ENCODE measurements at regions not wholly inside any gene's neighbourhood (a gene's known extent, or its start where the extent isn't known, plus 50 kb on each side); places are given as distances from the start of the nearest gene placed in this dataset.

- Histone ChIP-seq H3K79me2 (ENCODE audit: insufficient read depth, low read length) (no peaks in the 10 kb centered on the region), H3F3A (ENCODE audit: low read depth) (no peaks in the 10 kb centered on the region), H3K36me3 (ENCODE audit: insufficient read depth, low read length) (no peaks in the 10 kb centered on the region), H4K20me1 (ENCODE audit: insufficient read depth, low read length, poor library complexity, severe bottlenecking) (no peaks in the 10 kb centered on the region), H3K9me2 (replicated peaks; ENCODE audit: low read depth, low read length) (no peaks in the 10 kb centered on the region), H3K4me3 (ENCODE audit: low read length, poor library complexity, severe bottlenecking) (no peak overlapping the region), H3K27me3 (ENCODE audit: insufficient read depth, low read length, poor library complexity, severe bottlenecking) (no peaks in the 10 kb centered on the region), H3K4me1 (ENCODE audit: insufficient read depth, low read length, poor library complexity, severe bottlenecking) (no peaks in the 10 kb centered on the region), H3K9ac (ENCODE audit: low read depth, low read length, poor library complexity, severe bottlenecking) (no peak overlapping the region), H3K9me3 (ENCODE audit: insufficient read depth, low read depth, low read length) (no peaks in the 10 kb centered on the region; the same call in 1 of the 2 replicates), H3K4me2 (ENCODE audit: low read depth, low read length, poor library complexity, severe bottlenecking) (no peak overlapping the region), H2AFZ (ENCODE audit: low read length) (no peak overlapping the region)
- TF ChIP-seq CTCF (conservative IDR thresholded peaks at IDR 0.05; ENCODE audit: low read length) (no peak), EZH2phosphoT487 (IDR thresholded peaks at IDR 0.05; ENCODE audit: borderline replicate concordance) (no peak)
Observed at GRCh38 chr10:121168545-121169216, 317.5 kb downstream of the WDR11 start.

DNA sequence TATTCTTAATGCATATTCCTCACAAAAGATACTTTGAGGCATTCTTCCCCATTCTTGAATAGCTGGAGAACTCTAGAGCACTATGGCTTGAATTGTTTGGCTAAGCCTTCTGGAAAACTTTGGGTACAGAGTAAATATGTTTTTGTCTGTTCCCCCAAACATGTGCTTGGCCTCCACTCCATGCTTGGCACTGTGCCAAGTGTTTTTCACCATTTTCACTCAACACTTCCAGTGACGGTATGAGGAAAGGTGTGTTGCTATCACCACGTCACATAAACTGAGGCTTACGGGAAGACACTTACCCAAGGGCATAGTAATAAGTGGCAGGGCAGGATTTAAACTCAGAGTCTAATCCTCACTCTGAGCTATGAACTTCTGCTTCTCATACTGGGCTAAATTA lies 318.2 kb downstream of the WDR11 start:
- no peak overlapping the region for H3K9ac ChIP-seq (ENCODE audit: low read depth, low read length, poor library complexity, severe bottlenecking)
- H3K4me1 ChIP-seq (ENCODE audit: insufficient read depth, low read length, poor library complexity, severe bottlenecking) = no peaks in the 10 kb centered on the region
- no peak for TF ChIP-seq EZH2phosphoT487 (IDR thresholded peaks at IDR 0.05; ENCODE audit: borderline replicate concordance)
- TF ChIP-seq CTCF (conservative IDR thresholded peaks at IDR 0.05; ENCODE audit: low read length) = no peak
- no peaks in the 10 kb centered on the region for H3F3A ChIP-seq (ENCODE audit: low read depth)
- H3K27me3 ChIP-seq (ENCODE audit: insufficient read depth, low read length, poor library complexity, severe bottlenecking) = no peaks in the 10 kb centered on the region
- no peaks in the 10 kb centered on the region for H3K36me3 ChIP-seq (ENCODE audit: insufficient read depth, low read length)
- H3K9me2 ChIP-seq (replicated peaks; ENCODE audit: low read depth, low read length) = no peaks in the 10 kb centered on the region
- H3K4me2 ChIP-seq (ENCODE audit: low read depth, low read length, poor library complexity, severe bottlenecking) = no peak overlapping the region
- no peaks in the 10 kb centered on the region; the same call in 1 of the 2 replicates for H3K9me3 ChIP-seq (ENCODE audit: insufficient read depth, low read depth, low read length)
- no peaks in the 10 kb centered on the region for H3K79me2 ChIP-seq (ENCODE audit: insufficient read depth, low read length)
- no peak overlapping the region for H3K4me3 ChIP-seq (ENCODE audit: low read length, poor library complexity, severe bottlenecking)
- H2AFZ ChIP-seq (ENCODE audit: low read length) = no peak overlapping the region
- H4K20me1 ChIP-seq (ENCODE audit: insufficient read depth, low read length, poor library complexity, severe bottlenecking) = no peaks in the 10 kb centered on the region

- H3K9me3 ChIP-seq (ENCODE audit: insufficient read depth, low read depth, low read length) = no peaks in the 10 kb centered on the region; the same call in 1 of the 2 replicates
- no peaks in the 10 kb centered on the region for H3K9me2 ChIP-seq (replicated peaks; ENCODE audit: low read depth, low read length)
- no peaks in the 10 kb centered on the region for H3F3A ChIP-seq (ENCODE audit: low read depth)
- no peak overlapping the region for H3K4me3 ChIP-seq (ENCODE audit: low read length, poor library complexity, severe bottlenecking)
- TF ChIP-seq EZH2phosphoT487 (IDR thresholded peaks at IDR 0.05; ENCODE audit: borderline replicate concordance) (no peak), CTCF (conservative IDR thresholded peaks at IDR 0.05; ENCODE audit: low read length) (no peak)
- H4K20me1 ChIP-seq (ENCODE audit: insufficient read depth, low read length, poor library complexity, severe bottlenecking) = no peaks in the 10 kb centered on the region
- no peaks in the 10 kb centered on the region for H3K4me1 ChIP-seq (ENCODE audit: insufficient read depth, low read length, poor library complexity, severe bottlenecking)
- H3K79me2 ChIP-seq (ENCODE audit: insufficient read depth, low read length) = no peaks in the 10 kb centered on the region
- H3K36me3 ChIP-seq (ENCODE audit: insufficient read depth, low read length) = no peaks in the 10 kb centered on the region
- H3K9ac ChIP-seq (ENCODE audit: low read depth, low read length, poor library complexity, severe bottlenecking) = no peak overlapping the region
- H2AFZ ChIP-seq (ENCODE audit: low read length) = no peak overlapping the region
- H3K4me2 ChIP-seq (ENCODE audit: low read depth, low read length, poor library complexity, severe bottlenecking) = no peak overlapping the region
- H3K27me3 ChIP-seq (ENCODE audit: insufficient read depth, low read length, poor library complexity, severe bottlenecking) = no peaks in the 10 kb centered on the region
Observed at GRCh38 chr10:121171825-121172787, 320.9 kb downstream of the WDR11 start.
